Kidney (tissue), 13 donors: ENCODE measurements at regions not wholly inside any gene's neighbourhood (a gene's known extent, or its start where the extent isn't known, plus 50 kb on each side); places are given as distances from the start of the nearest gene placed in this dataset.

Experiments
- DNase-seq, 5 donors: peaks; one replicate each; pipeline ENCODE4 v3.0.0-alpha.2; 2013 to 2020
- FAIRE-seq: peaks from 2 replicates; lab custom pipeline; 2012; peaks lifted over from hg19 to GRCh38; lab: Jason Lieb, UNC
- H3K27ac ChIP-seq, 2 donors: one replicate each; pipeline ENCODE4 v1.7.0; 2013; ENCODE audit warnings: low read depth in 2 of 2, low read length in 2 of 2, inconsistent platforms in 1 of 2
- H3K27me3 ChIP-seq: one replicate; pipeline ENCODE4 v1.7.1; 2013; ENCODE audit warnings: low read length, inconsistent platforms; ENCODE audit not compliant: control insufficient read depth, insufficient read depth
- H3K36me3 ChIP-seq, 3 donors: one replicate each; pipeline versions ENCODE4 v1.7.0 to v1.7.1; 2013; ENCODE audit warnings: low read length in 3 of 3, control low read depth in 1 of 3, inconsistent platforms in 1 of 3; ENCODE audit not compliant: insufficient read depth in 3 of 3, control insufficient read depth in 2 of 3
- H3K4me1 ChIP-seq, 3 donors: one replicate each; pipeline versions ENCODE4 v1.7.0 to v1.7.1; 2013; ENCODE audit warnings: low read length in 3 of 3, inconsistent platforms in 1 of 3, low read depth in 1 of 3; ENCODE audit not compliant: control insufficient read depth in 2 of 3, insufficient read depth in 2 of 3
- H3K4me3 ChIP-seq, 3 donors: one replicate each; pipeline versions ENCODE4 v1.7.0 to v1.8.1; 2013; ENCODE audit warnings: low read length in 3 of 3, control low read depth in 1 of 3, inconsistent platforms in 1 of 3
- H3K9ac ChIP-seq, 3 donors: one replicate each; pipeline versions ENCODE4 v1.7.0 to v1.7.1; 2013; ENCODE audit warnings: low read length in 3 of 3, control low read depth in 1 of 3, inconsistent platforms in 1 of 3
- H3K9me3 ChIP-seq, 3 donors: one replicate each; pipeline versions ENCODE4 v1.7.0 to v1.7.1; 2013; ENCODE audit warnings: low read length in 3 of 3, control low read depth in 1 of 3, inconsistent platforms in 1 of 3; ENCODE audit not compliant: control insufficient read depth in 2 of 3, insufficient read depth in 1 of 3
- intact Hi-C: fragments of 100-400 bp; cut with DNase I; formaldehyde crosslinking; loops from one replicate; pipeline ENCODE4 v1.11.1; 2022
- TF ChIP-seq, protein P1 (sequence below): IDR thresholded peaks from 3 replicates; pipeline ENCODE4 v1.5.1; 2012; ENCODE audit warnings: mild to moderate bottlenecking, moderate library complexity, borderline replicate concordance; ENCODE audit not compliant: insufficient read depth; ENCODE audit errors: extremely low read depth
- donor health status: control.
- donor health status: control.
- donor health status: control.
- donor health status: control.
- donor health status: control.
- donor health status: DM: yes; HTN: yes; CAD: no.
- donor health status: Normal renal cell carcinoma (clear cell type).

GRCh38 chr9:31582071-31582470, 802.4 kb upstream of the ACO1 start:
- no peaks in the 10 kb centered on the region for H3K27me3 ChIP-seq
- no peaks in the 10 kb centered on the region for H3K36me3 ChIP-seq
- TF ChIP-seq, protein P1, sequence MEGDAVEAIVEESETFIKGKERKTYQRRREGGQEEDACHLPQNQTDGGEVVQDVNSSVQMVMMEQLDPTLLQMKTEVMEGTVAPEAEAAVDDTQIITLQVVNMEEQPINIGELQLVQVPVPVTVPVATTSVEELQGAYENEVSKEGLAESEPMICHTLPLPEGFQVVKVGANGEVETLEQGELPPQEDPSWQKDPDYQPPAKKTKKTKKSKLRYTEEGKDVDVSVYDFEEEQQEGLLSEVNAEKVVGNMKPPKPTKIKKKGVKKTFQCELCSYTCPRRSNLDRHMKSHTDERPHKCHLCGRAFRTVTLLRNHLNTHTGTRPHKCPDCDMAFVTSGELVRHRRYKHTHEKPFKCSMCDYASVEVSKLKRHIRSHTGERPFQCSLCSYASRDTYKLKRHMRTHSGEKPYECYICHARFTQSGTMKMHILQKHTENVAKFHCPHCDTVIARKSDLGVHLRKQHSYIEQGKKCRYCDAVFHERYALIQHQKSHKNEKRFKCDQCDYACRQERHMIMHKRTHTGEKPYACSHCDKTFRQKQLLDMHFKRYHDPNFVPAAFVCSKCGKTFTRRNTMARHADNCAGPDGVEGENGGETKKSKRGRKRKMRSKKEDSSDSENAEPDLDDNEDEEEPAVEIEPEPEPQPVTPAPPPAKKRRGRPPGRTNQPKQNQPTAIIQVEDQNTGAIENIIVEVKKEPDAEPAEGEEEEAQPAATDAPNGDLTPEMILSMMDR, result no peak
- H3K9me3 ChIP-seq, result no peaks in the 10 kb centered on the region
- FAIRE-seq (no peak), DNase-seq (peak in 1 of 5 donors; percentile 13)
- intact Hi-C loops, result no loop called here
- no peaks in the 10 kb centered on the region for H3K4me1 ChIP-seq
- H3K27ac ChIP-seq, result no peak overlapping the region
- H3K4me3 ChIP-seq, result no peak overlapping the region
- H3K9ac ChIP-seq, result no peak overlapping the region

GRCh38 chr9:31582561-31582960, 801.9 kb upstream of the ACO1 start:
- no peaks in the 10 kb centered on the region for H3K9me3 ChIP-seq
- FAIRE-seq, result no peak
- no peaks in the 10 kb centered on the region for H3K36me3 ChIP-seq
- DNase-seq, result no peak
- no peaks in the 10 kb centered on the region for H3K4me1 ChIP-seq
- H3K27me3 ChIP-seq, result no peaks in the 10 kb centered on the region
- intact Hi-C loops, result no loop called here
- no peak overlapping the region for H3K9ac ChIP-seq
- no peak overlapping the region for H3K4me3 ChIP-seq
- TF ChIP-seq, protein P1, result no peak
- no peak overlapping the region for H3K27ac ChIP-seq

DNA sequence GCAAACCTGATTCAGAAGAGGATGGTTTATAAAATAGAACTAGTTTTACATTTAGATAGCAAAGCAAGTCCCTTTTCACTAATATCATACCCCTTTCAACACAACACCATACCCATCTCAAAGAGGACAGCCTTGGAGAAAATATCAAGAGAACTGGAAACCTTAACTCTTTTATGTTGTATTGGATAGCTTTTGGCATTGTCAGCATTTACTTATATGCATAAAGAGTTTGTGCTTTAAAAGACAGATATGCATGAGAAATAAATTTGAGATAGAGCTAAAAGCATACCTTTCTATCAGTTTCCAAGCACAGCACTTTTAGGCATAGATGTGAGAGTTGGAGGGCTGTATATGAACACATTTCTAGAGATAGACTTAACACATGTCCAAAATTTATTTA, 799.3 kb upstream of the ACO1 start:
- TF ChIP-seq, protein P1, result no peak
- Histone ChIP-seq H3K4me3 (no peak overlapping the region), H3K9me3 (no peaks in the 10 kb centered on the region), H3K27me3 (no peaks in the 10 kb centered on the region), H3K36me3 (no peaks in the 10 kb centered on the region), H3K9ac (no peak overlapping the region), H3K27ac (no peak overlapping the region), H3K4me1 (no peaks in the 10 kb centered on the region)
- no peak for DNase-seq
- no peak for FAIRE-seq
- intact Hi-C loops, result no loop called here

GRCh38 chr9:31587146-31587545, 797.3 kb upstream of the ACO1 start:
- Histone ChIP-seq H3K4me3 (no peak overlapping the region), H3K9ac (no peak overlapping the region), H3K4me1 (no peaks in the 10 kb centered on the region), H3K27me3 (no peaks in the 10 kb centered on the region), H3K27ac (no peak overlapping the region), H3K9me3 (no peaks in the 10 kb centered on the region), H3K36me3 (no peaks in the 10 kb centered on the region)
- intact Hi-C loops, result no loop called here
- TF ChIP-seq, protein P1, result no peak
- no peak for FAIRE-seq
- no peak for DNase-seq
